HepG2 (cell line): ENCODE measurements at regions not wholly inside any gene's neighbourhood (a gene's known extent, or its start where the extent isn't known, plus 50 kb on each side); places are given as distances from the start of the nearest gene placed in this dataset.

Source experiments
- ARNT2 ChIP-seq: sonication (generic); formaldehyde crosslinking; IDR thresholded peaks from 2 replicates; pipeline ENCODE4 v1.8.0; 2022; ENCODE audit warnings: mild to moderate bottlenecking, low read depth, missing genetic modification reagents, moderate library complexity
- CEBPG ChIP-seq: IDR thresholded peaks from 2 replicates; pipeline ENCODE4 v1.6.1; 2016
- ESRRA ChIP-seq: sonication (generic); formaldehyde crosslinking; IDR thresholded peaks from 2 replicates; pipeline ENCODE4 v1.5.1; 2020; ENCODE audit warnings: mild to moderate bottlenecking, low read depth, missing genetic modification reagents
- FOXP1 ChIP-seq, 2 experiments: fragments of 450-650 bp in 1 of 2; IDR thresholded peaks; 2 replicates each; pipeline ENCODE4 v1.6.1; 2017 to 2018; ENCODE audit warnings: antibody characterized with exemption in 1 of 2
- HDAC2 ChIP-seq: sonication (generic); formaldehyde crosslinking; IDR thresholded peaks from 2 replicates; pipeline ENCODE4 v1.4.0; 2020; ENCODE audit warnings: missing genetic modification reagents
- HNF4A ChIP-seq: sonication (generic); formaldehyde crosslinking; IDR thresholded peaks from 2 replicates; pipeline ENCODE4 v1.4.0; 2020; ENCODE audit warnings: missing genetic modification reagents
- KAT8 ChIP-seq: IDR thresholded peaks from 2 replicates; pipeline ENCODE4 v1.6.1; 2016; ENCODE audit warnings: missing genetic modification reagents, missing compliant biosample characterization
- MEIS2 ChIP-seq: sonication (generic); formaldehyde crosslinking; IDR thresholded peaks from 2 replicates; pipeline ENCODE4 v1.9.0; 2021; ENCODE audit warnings: mild to moderate bottlenecking, missing genetic modification reagents
- MTF2 ChIP-seq: sonication (generic); formaldehyde crosslinking; IDR thresholded peaks from 2 replicates; pipeline ENCODE4 v1.5.0; 2020; ENCODE audit warnings: missing genetic modification reagents, borderline replicate concordance
- NR2F6 ChIP-seq, 2 experiments: IDR thresholded peaks; 2 replicates each; pipeline ENCODE4 v1.6.1; 2016; ENCODE audit warnings: antibody characterized with exemption in 1 of 2, mild to moderate bottlenecking in 1 of 2
- POLR2AphosphoS5 ChIP-seq: IDR thresholded peaks from 2 replicates; pipeline ENCODE4 v1.6.1; 2012; ENCODE audit warnings: low read depth, low read length
- RXRA ChIP-seq: sonication (generic); formaldehyde crosslinking; IDR thresholded peaks from 2 replicates; pipeline ENCODE4 v1.5.1; 2020; ENCODE audit warnings: missing genetic modification reagents
- SPEN ChIP-seq: sonication (generic); formaldehyde crosslinking; IDR thresholded peaks from 2 replicates; pipeline ENCODE4 v1.5.1; 2020; ENCODE audit warnings: low read depth, mild to moderate bottlenecking, missing genetic modification reagents
- STAG1 ChIP-seq: sonication (generic); formaldehyde crosslinking; IDR thresholded peaks from 2 replicates; pipeline ENCODE4 v1.4.0; 2020; ENCODE audit warnings: missing genetic modification reagents
- TBX3 ChIP-seq: fragments of 450-650 bp; IDR thresholded peaks from 2 replicates; pipeline ENCODE4 v1.6.1; 2017; ENCODE audit warnings: antibody characterized with exemption, mild to moderate bottlenecking, inconsistent platforms, borderline replicate concordance
- TFE3 ChIP-seq: IDR thresholded peaks from 2 replicates; pipeline ENCODE4 v1.6.1; 2016
- TMF1 ChIP-seq: sonication (generic); formaldehyde crosslinking; IDR thresholded peaks from 2 replicates; pipeline ENCODE4 v1.8.1; 2022; ENCODE audit warnings: low read depth, missing genetic modification reagents
- YEATS2 ChIP-seq: sonication (generic); formaldehyde crosslinking; IDR thresholded peaks from 2 replicates; pipeline ENCODE4 v1.4.0; 2020; ENCODE audit warnings: missing genetic modification reagents, borderline replicate concordance
- ZIK1 ChIP-seq: sonication (generic); formaldehyde crosslinking; IDR thresholded peaks from 2 replicates; pipeline ENCODE4 v1.5.0; 2020; ENCODE audit warnings: mild to moderate bottlenecking, low read depth, missing genetic modification reagents, borderline replicate concordance
- ZMAT3 ChIP-seq: sonication (generic); formaldehyde crosslinking; conservative IDR thresholded peaks from 2 replicates; pipeline ENCODE4 v1.7.0; 2021; ENCODE audit warnings: missing genetic modification reagents
- ZNF501 ChIP-seq: sonication (generic); formaldehyde crosslinking; IDR thresholded peaks from 2 replicates; pipeline ENCODE4 v1.5.1; 2020; ENCODE audit warnings: mild to moderate bottlenecking, moderate library complexity, missing genetic modification reagents
- ZNF574 ChIP-seq: sonication (generic); formaldehyde crosslinking; IDR thresholded peaks from 2 replicates; pipeline ENCODE4 v1.4.0; 2020; ENCODE audit warnings: missing genetic modification reagents
- ZNF652 ChIP-seq: IDR thresholded peaks from 2 replicates; pipeline ENCODE4 v1.6.1; 2016; ENCODE audit warnings: low read depth, borderline replicate concordance
- ZNF672 ChIP-seq: sonication (generic); formaldehyde crosslinking; IDR thresholded peaks from 2 replicates; pipeline ENCODE4 v1.8.1; 2022; ENCODE audit warnings: missing genetic modification reagents
- ZNF816 ChIP-seq: sonication (generic); formaldehyde crosslinking; IDR thresholded peaks from 2 replicates; pipeline ENCODE4 v1.8.0; 2022; ENCODE audit warnings: missing genetic modification reagents, mild to moderate bottlenecking, borderline replicate concordance
- ZSCAN30 ChIP-seq: sonication (generic); formaldehyde crosslinking; IDR thresholded peaks from 2 replicates; pipeline ENCODE4 v1.5.0; 2020; ENCODE audit warnings: mild to moderate bottlenecking, missing genetic modification reagents
- TF ChIP-seq, protein P1 (sequence below): IDR thresholded peaks from 2 replicates; pipeline ENCODE4 v1.6.1; 2018; ENCODE audit warnings: missing genetic modification reagents, mild to moderate bottlenecking, missing compliant biosample characterization

DNA sequence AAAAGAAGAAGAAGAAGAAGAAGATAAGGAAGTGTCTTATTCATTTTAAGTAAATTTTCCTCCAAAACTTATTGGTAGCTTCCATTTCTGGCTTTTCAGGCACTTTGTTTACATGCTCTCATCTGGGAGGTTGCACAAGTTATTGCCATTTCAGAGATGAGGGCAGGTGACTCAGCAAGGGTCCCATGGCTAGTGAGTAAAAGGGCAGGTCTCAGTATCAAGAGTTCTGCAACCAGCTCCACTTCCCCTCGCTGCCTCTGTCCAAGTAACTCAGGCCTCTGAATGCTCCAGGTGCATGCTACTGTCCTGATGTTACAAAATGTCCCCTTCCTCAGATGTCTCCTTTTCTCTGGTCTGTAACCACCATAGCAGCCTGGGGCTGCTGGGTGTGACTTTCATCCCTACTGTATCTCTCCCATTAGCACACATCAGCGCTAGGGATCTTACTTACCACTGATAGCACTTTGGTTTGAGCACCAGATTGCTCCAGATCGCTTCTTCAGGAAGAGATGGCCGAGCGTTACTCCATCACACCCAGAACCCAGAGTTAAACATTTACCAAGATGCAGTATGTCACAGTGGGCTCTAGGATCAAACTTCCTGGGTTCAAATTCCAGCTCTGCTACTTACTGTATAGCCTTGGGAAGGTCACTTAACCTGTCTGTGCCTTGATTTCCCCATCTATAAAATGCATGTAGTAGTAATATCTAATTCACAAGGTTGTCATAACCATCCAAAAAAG, 57.4 kb upstream of the LAPTM4A start (continued):
- TF ChIP-seq, protein P1, sequence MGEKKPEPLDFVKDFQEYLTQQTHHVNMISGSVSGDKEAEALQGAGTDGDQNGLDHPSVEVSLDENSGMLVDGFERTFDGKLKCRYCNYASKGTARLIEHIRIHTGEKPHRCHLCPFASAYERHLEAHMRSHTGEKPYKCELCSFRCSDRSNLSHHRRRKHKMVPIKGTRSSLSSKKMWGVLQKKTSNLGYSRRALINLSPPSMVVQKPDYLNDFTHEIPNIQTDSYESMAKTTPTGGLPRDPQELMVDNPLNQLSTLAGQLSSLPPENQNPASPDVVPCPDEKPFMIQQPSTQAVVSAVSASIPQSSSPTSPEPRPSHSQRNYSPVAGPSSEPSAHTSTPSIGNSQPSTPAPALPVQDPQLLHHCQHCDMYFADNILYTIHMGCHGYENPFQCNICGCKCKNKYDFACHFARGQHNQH (CRISPR knock-in tag), result peak; percentile 51; the same call in 1 of the 2 replicates
- TF ChIP-seq ZNF816 (CRISPR knock-in tag) (no peak), STAG1 (CRISPR knock-in tag) (no peak), MEIS2 (CRISPR knock-in tag) (no peak), ZNF501 (CRISPR knock-in tag) (peak; percentile 44; the same call in 1 of the 2 replicates), KAT8 (peak; percentile 35), FOXP1 (IDR thresholded peaks at IDR 0.05) (peak; percentile 69), FOXP1 (CRISPR knock-in tag; IDR thresholded peaks at IDR 0.05) (peak; percentile 76), ARNT2 (no peak), ESRRA (CRISPR knock-in tag) (peak; percentile 91), HDAC2 (peak; percentile 52; the same call in 1 of the 2 replicates), ZNF672 (CRISPR knock-in tag) (no peak), YEATS2 (no peak; the same call in 1 of the 2 replicates), CEBPG (CRISPR knock-in tag) (peak; percentile 87), ZSCAN30 (CRISPR knock-in tag) (no peak), TMF1 (no peak), TFE3 (CRISPR knock-in tag) (peak; percentile 72; the same call in 1 of the 2 replicates), NR2F6 (IDR thresholded peaks at IDR 0.05) (peak; percentile 41), NR2F6 (CRISPR knock-in tag; IDR thresholded peaks at IDR 0.05) (peak; percentile 64), HNF4A (CRISPR knock-in tag) (peak; percentile 83), RXRA (CRISPR knock-in tag) (no peak), TBX3 (no peak), POLR2AphosphoS5 (0 out of 2 replicates have a peak, but pooled peaks have one; percentile 31), ZMAT3 (0 out of 2 replicates have a peak, but pooled peaks have one; percentile 46), SPEN (CRISPR knock-in tag) (peak; percentile 65; the same call in 1 of the 2 replicates), ZNF574 (peak; percentile 39), ZIK1 (0 out of 2 replicates have a peak, but pooled peaks have one; percentile 20), MTF2 (CRISPR knock-in tag) (no peak), ZNF652 (CRISPR knock-in tag) (no peak; the same call in 1 of the 2 replicates)
